ENCODE measurements at regions not wholly inside any gene's neighbourhood (a gene's known extent, or its start where the extent isn't known, plus 50 kb on each side); places are given as distances from the start of the nearest gene placed in this dataset.

DNA sequence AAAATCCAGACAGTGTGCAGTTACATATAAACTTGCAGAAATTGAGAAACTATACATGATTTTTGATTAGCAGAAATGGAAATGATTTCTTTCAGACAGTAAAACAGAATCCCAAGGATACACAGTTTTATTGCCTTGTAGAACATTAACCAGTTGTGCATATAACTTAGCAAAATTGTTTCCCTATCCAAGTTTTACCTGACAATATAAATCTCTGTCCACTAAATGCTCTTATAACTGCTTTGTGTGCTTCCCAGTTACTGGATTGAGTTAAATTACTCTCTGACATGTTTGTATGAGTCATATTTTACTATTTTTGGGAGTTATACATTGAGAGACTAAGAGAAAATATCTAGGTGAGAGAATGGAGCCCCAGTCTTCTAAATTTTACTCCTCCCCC, 563.4 kb downstream of the SH2D4B start:
- TF ChIP-seq REST (IDR thresholded peaks at IDR 0.05; ENCODE audit: insufficient replicate concordance, low read depth) = no peak
- TF ChIP-seq, protein P1, sequence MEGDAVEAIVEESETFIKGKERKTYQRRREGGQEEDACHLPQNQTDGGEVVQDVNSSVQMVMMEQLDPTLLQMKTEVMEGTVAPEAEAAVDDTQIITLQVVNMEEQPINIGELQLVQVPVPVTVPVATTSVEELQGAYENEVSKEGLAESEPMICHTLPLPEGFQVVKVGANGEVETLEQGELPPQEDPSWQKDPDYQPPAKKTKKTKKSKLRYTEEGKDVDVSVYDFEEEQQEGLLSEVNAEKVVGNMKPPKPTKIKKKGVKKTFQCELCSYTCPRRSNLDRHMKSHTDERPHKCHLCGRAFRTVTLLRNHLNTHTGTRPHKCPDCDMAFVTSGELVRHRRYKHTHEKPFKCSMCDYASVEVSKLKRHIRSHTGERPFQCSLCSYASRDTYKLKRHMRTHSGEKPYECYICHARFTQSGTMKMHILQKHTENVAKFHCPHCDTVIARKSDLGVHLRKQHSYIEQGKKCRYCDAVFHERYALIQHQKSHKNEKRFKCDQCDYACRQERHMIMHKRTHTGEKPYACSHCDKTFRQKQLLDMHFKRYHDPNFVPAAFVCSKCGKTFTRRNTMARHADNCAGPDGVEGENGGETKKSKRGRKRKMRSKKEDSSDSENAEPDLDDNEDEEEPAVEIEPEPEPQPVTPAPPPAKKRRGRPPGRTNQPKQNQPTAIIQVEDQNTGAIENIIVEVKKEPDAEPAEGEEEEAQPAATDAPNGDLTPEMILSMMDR (IDR thresholded peaks at IDR 0.05; ENCODE audit: insufficient read depth, low read length) = no peak
- TF ChIP-seq POLR2AphosphoS5 (IDR thresholded peaks at IDR 0.05; ENCODE audit: low read depth) = no peak
- TF ChIP-seq SPI1 (IDR thresholded peaks at IDR 0.05; ENCODE audit: borderline replicate concordance, low read depth) = no peak
- no peak for TF ChIP-seq GABPA (IDR thresholded peaks at IDR 0.05; ENCODE audit: low read depth)
- Histone ChIP-seq H3K27ac (replicated peaks) (no peak overlapping the region), H3K27me3 (ENCODE audit: insufficient read depth, poor library complexity, severe bottlenecking) (peaks cover 2% of the 10 kb centered on the region), H3K4me3 (replicated peaks; ENCODE audit: insufficient read depth, low read length) (no peak overlapping the region)
- DNase-seq (ENCODE audit: low read depth in 1 of 2, low spot score in 1 of 2) = no peak

- TF ChIP-seq REST (IDR thresholded peaks at IDR 0.05; ENCODE audit: insufficient replicate concordance, low read depth) (no peak), POLR2AphosphoS5 (IDR thresholded peaks at IDR 0.05; ENCODE audit: low read depth) (no peak), SPI1 (IDR thresholded peaks at IDR 0.05; ENCODE audit: borderline replicate concordance, low read depth) (no peak), GABPA (IDR thresholded peaks at IDR 0.05; ENCODE audit: low read depth) (no peak)
- TF ChIP-seq, protein P1 (IDR thresholded peaks at IDR 0.05; ENCODE audit: insufficient read depth, low read length) = no peak
- no peak overlapping the region for H3K4me3 ChIP-seq (replicated peaks; ENCODE audit: insufficient read depth, low read length)
- no peak overlapping the region for H3K27ac ChIP-seq (replicated peaks)
- H3K27me3 ChIP-seq (ENCODE audit: insufficient read depth, poor library complexity, severe bottlenecking) = peaks cover 2% of the 10 kb centered on the region
- no peak for DNase-seq (ENCODE audit: low read depth in 1 of 2, low spot score in 1 of 2)
Measured at GRCh38 chr10:81104494-81104893, 566.8 kb downstream of the SH2D4B start.

DNA sequence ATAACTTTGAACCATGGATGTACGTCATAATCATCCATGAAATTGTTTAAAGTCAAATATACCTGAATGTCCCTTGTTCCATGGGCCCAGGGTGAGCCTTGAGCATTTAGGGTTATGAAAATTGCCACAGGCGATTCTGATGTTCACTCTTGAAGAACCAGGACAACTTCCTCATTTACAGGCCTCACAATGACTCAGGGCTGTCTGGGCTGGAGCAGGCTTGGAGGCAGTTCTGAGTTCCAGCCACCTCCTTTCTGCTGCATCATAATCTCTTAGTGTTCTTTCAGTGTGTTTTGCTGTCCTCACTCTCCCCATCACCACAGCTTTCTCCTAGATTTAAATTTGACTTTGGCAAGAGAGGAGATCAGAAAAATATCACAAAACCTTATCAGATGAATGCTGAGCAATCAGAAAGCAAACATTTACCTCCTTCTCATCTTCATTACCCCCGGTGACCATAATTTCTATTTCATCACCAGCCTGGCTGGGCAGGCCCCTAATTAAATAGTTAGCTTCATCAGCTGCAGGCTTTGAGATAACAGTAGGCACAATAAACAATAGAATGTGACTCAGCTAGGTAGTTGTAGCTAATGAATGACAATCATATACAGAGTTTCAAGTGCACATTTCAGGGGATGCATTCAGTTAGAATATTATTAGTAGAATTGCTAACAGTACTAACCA, 571.0 kb downstream of the SH2D4B start:
- DNase-seq (ENCODE audit: low read depth in 1 of 2, low spot score in 1 of 2) = peak in 1 of 2 experiments; percentile 47

More for the DNA sequence above, 571.0 kb downstream of the SH2D4B start:
- H3K27me3 ChIP-seq (ENCODE audit: insufficient read depth, poor library complexity, severe bottlenecking) = no peaks in the 10 kb centered on the region
- 0 out of 2 replicates have a peak, but pooled peaks have one; percentile 6 for TF ChIP-seq SPI1 (IDR thresholded peaks at IDR 0.05; ENCODE audit: borderline replicate concordance, low read depth)
- TF ChIP-seq REST (IDR thresholded peaks at IDR 0.05; ENCODE audit: insufficient replicate concordance, low read depth) = no peak
- H3K27ac ChIP-seq (replicated peaks) = no peak overlapping the region
- no peak overlapping the region for H3K4me3 ChIP-seq (replicated peaks; ENCODE audit: insufficient read depth, low read length)

Measured in HL-60 (cell line).